SK-N-SH treated with all-trans-retinoic acid at 6 μM for 48 hours (cell line): ENCODE measurements at regions not wholly inside any gene's neighbourhood (a gene's known extent, or its start where the extent isn't known, plus 50 kb on each side); places are given as distances from the start of the nearest gene placed in this dataset.

Experiments used
- ATAC-seq: fragments of 200-7000 bp; cut with Tn5 transposase; 3 replicates; pipeline ENCODE4 v1.9.1; 2020; ENCODE audit warnings: mild to moderate bottlenecking, moderate library complexity
- BACH2 ChIP-seq: fragments of 250-450 bp; sonication (Bioruptor Pico); IDR thresholded peaks from 2 replicates; pipeline ENCODE4 v1.9.0; 2021; ENCODE audit warnings: mild to moderate bottlenecking, borderline replicate concordance
- CSDC2 ChIP-seq: fragments of 250-450 bp; sonication (Bioruptor Pico); IDR thresholded peaks from 2 replicates; pipeline ENCODE4 v1.5.0; 2020; ENCODE audit warnings: mild to moderate bottlenecking, moderate library complexity
- ESRRG ChIP-seq: fragments of 250-450 bp; sonication (Bioruptor Pico); IDR thresholded peaks from 2 replicates; pipeline ENCODE4 v1.6.1; 2021; ENCODE audit warnings: mild to moderate bottlenecking
- GLIS3 ChIP-seq: fragments of 250-450 bp; sonication (Bioruptor Pico); IDR thresholded peaks from 2 replicates; pipeline ENCODE4 v1.5.0; 2020; ENCODE audit warnings: mild to moderate bottlenecking, moderate library complexity
- ISL1 ChIP-seq: fragments of 250-450 bp; sonication (Bioruptor Pico); IDR thresholded peaks from 2 replicates; pipeline ENCODE4 v2.1.2; 2022; ENCODE audit warnings: mild to moderate bottlenecking, moderate library complexity
- OSR1 ChIP-seq: fragments of 250-450 bp; sonication (Bioruptor Pico); IDR thresholded peaks from 2 replicates; pipeline ENCODE4 v1.8.0; 2022; ENCODE audit warnings: moderate library complexity, mild to moderate bottlenecking, inconsistent platforms
- PATZ1 ChIP-seq: fragments of 250-450 bp; sonication (Bioruptor Pico); IDR thresholded peaks from 2 replicates; pipeline ENCODE4 v1.8.0; 2020; ENCODE audit warnings: mild to moderate bottlenecking, moderate library complexity, borderline replicate concordance
- POU6F1 ChIP-seq: fragments of 250-450 bp; sonication (Bioruptor Pico); IDR thresholded peaks from 2 replicates; pipeline ENCODE4 v1.8.0; 2021; ENCODE audit warnings: low read depth, mild to moderate bottlenecking, moderate library complexity, borderline replicate concordance
- PPARA ChIP-seq: fragments of 250-450 bp; sonication (Bioruptor Pico); IDR thresholded peaks from 2 replicates; pipeline ENCODE4 v1.5.0; 2020; ENCODE audit warnings: mild to moderate bottlenecking, borderline replicate concordance
- RARB ChIP-seq: fragments of 250-450 bp; sonication (Bioruptor Pico); IDR thresholded peaks from 2 replicates; pipeline ENCODE4 v1.8.0; 2021; ENCODE audit warnings: mild to moderate bottlenecking, moderate library complexity
- SNAI2 ChIP-seq: fragments of 250-450 bp; sonication (Bioruptor Pico); IDR thresholded peaks from 2 replicates; pipeline ENCODE4 v1.5.0; 2020; ENCODE audit warnings: mild to moderate bottlenecking, moderate library complexity
- TCF4 ChIP-seq: fragments of 250-450 bp; sonication (Bioruptor Pico); IDR thresholded peaks from 2 replicates; pipeline ENCODE4 v1.8.0; 2021; ENCODE audit warnings: mild to moderate bottlenecking, moderate library complexity, borderline replicate concordance
- TOX ChIP-seq: fragments of 250-450 bp; sonication (Bioruptor Pico); IDR thresholded peaks from 2 replicates; pipeline ENCODE4 v1.8.0; 2021; ENCODE audit warnings: mild to moderate bottlenecking, moderate library complexity, borderline replicate concordance
- TSHZ2 ChIP-seq: fragments of 250-450 bp; sonication (Bioruptor Pico); IDR thresholded peaks from 2 replicates; pipeline ENCODE4 v1.5.0; 2020; ENCODE audit warnings: mild to moderate bottlenecking, moderate library complexity
- ZC3H10 ChIP-seq: fragments of 250-450 bp; sonication (Bioruptor Pico); IDR thresholded peaks from 2 replicates; pipeline ENCODE4 v1.5.1; 2021; ENCODE audit warnings: mild to moderate bottlenecking, moderate library complexity
- ZFP3 ChIP-seq: fragments of 250-450 bp; sonication (Bioruptor Pico); IDR thresholded peaks from 2 replicates; pipeline ENCODE4 v1.5.0; 2020; ENCODE audit warnings: mild to moderate bottlenecking, moderate library complexity
- ZFP30 ChIP-seq: fragments of 450-650 bp; formaldehyde crosslinking; IDR thresholded peaks from 2 replicates; pipeline ENCODE4 v1.5.0; 2022; ENCODE audit warnings: mild to moderate bottlenecking, moderate library complexity
- ZNF565 ChIP-seq: fragments of 450-650 bp; formaldehyde crosslinking; conservative IDR thresholded peaks from 2 replicates; pipeline ENCODE4 v1.5.0; 2020; ENCODE audit warnings: low read depth, mild to moderate bottlenecking, moderate library complexity
- ZNF8 ChIP-seq: fragments of 450-650 bp; formaldehyde crosslinking; IDR thresholded peaks from 2 replicates; pipeline ENCODE4 v1.5.0; 2020; ENCODE audit warnings: mild to moderate bottlenecking, moderate library complexity

- no peak for ATAC-seq
- no peak for TF ChIP-seq ZNF565 (CRISPR knock-in tag)
- no peak for TF ChIP-seq ZFP3 (CRISPR knock-in tag)
- no peak for TF ChIP-seq TCF4 (CRISPR knock-in tag)
- TF ChIP-seq OSR1 (CRISPR knock-in tag) = no peak
- no peak for TF ChIP-seq ISL1 (CRISPR knock-in tag)
- TF ChIP-seq ESRRG (CRISPR knock-in tag) = no peak
These were observed 431.5 kb downstream of the DCDC2C start for GRCh38 chr2:4134551-4135550.

GRCh38 chr2:4135765-4136164 is 432.4 kb downstream of the DCDC2C start:
- no peak for ATAC-seq
- no peak for TF ChIP-seq PATZ1
- no peak for TF ChIP-seq POU6F1 (CRISPR knock-in tag)

- no peak for ATAC-seq
- no peak for TF ChIP-seq ZNF8 (CRISPR knock-in tag)
- no peak for TF ChIP-seq PATZ1
- no peak for TF ChIP-seq ZC3H10 (CRISPR knock-in tag)
- no peak for TF ChIP-seq TCF4 (CRISPR knock-in tag)
- TF ChIP-seq OSR1 (CRISPR knock-in tag) = no peak
- no peak for TF ChIP-seq PPARA (CRISPR knock-in tag)
- TF ChIP-seq RARB (CRISPR knock-in tag) = no peak
- no peak for TF ChIP-seq ESRRG (CRISPR knock-in tag)
- no peak for TF ChIP-seq TSHZ2 (CRISPR knock-in tag)
- TF ChIP-seq CSDC2 (CRISPR knock-in tag) = no peak
- TF ChIP-seq TOX (CRISPR knock-in tag) = no peak
- TF ChIP-seq ZFP3 (CRISPR knock-in tag) = no peak
- TF ChIP-seq GLIS3 (CRISPR knock-in tag) = no peak
- no peak for TF ChIP-seq SNAI2 (CRISPR knock-in tag)
- TF ChIP-seq POU6F1 (CRISPR knock-in tag) = no peak
- no peak for TF ChIP-seq ZFP30 (CRISPR knock-in tag)
- no peak for TF ChIP-seq BACH2 (CRISPR knock-in tag)
- TF ChIP-seq ISL1 (CRISPR knock-in tag) = no peak
These were observed 435.9 kb downstream of the DCDC2C start for GRCh38 chr2:4139316-4139715.
